ENCODE measurements at regions not wholly inside any gene's neighbourhood (a gene's known extent, or its start where the extent isn't known, plus 50 kb on each side); places are given as distances from the start of the nearest gene placed in this dataset.
"Not testable (repeated sequence)": the region's sequence is repeated elsewhere in the genome, so short reads cannot be mapped to it uniquely, and the experiment has no call there.

GRCh38 chr3:32042867-32043266, 61.3 kb downstream of the ZNF860 start:
- POLR2A ChIA-PET; CTCF ChIA-PET; DNase-seq (ENCODE audit: extremely low spot score): not testable (repeated sequence)

GRCh38 chr3:32045091-32045915, 61.1 kb upstream of the GPD1L start:
- ChIA-PET POLR2A (no interaction called here), CTCF (interaction anchor here (0.6 to 1.1 kb wide), 2 partner anchors 26 to 955 kb away, joined by 3 read pairs; no protein-coding TSS in a partner anchor)
- DNase-seq (ENCODE audit: extremely low spot score): peak; percentile 30
- TF ChIP-seq FOXM1 (IDR thresholded peaks at IDR 0.05; ENCODE audit: borderline replicate concordance) (no peak), BHLHE40 (IDR thresholded peaks at IDR 0.05; ENCODE audit: borderline replicate concordance) (no peak)

GRCh38 chr3:32046102-32046501, 60.3 kb upstream of the GPD1L start:
- POLR2A ChIA-PET: no interaction called here
- DNase-seq (ENCODE audit: extremely low spot score): no peak

GRCh38 chr3:32048487-32049182, 57.8 kb upstream of the GPD1L start:
- ChIA-PET CTCF (no interaction called here), POLR2A (no interaction called here)
- DNase-seq (ENCODE audit: extremely low spot score): no peak
- no peak for TF ChIP-seq BHLHE40 (IDR thresholded peaks at IDR 0.05; ENCODE audit: borderline replicate concordance)
- TF ChIP-seq HDGF (IDR thresholded peaks at IDR 0.05; ENCODE audit: borderline replicate concordance): no peak
- no peak for TF ChIP-seq FOXA1 (IDR thresholded peaks at IDR 0.05)
- no peak for TF ChIP-seq FOXM1 (IDR thresholded peaks at IDR 0.05; ENCODE audit: borderline replicate concordance)
- no peak for TF ChIP-seq ELF4 (IDR thresholded peaks at IDR 0.05)
- no peak for TF ChIP-seq TARDBP (IDR thresholded peaks at IDR 0.05)
- TF ChIP-seq CTBP1 (IDR thresholded peaks at IDR 0.05; ENCODE audit: borderline replicate concordance): no peak
- TF ChIP-seq PKNOX1 (IDR thresholded peaks at IDR 0.05): no peak
- no peak for TF ChIP-seq FOXK2 (IDR thresholded peaks at IDR 0.05)
- TF ChIP-seq ARNT (IDR thresholded peaks at IDR 0.05): no peak
- TF ChIP-seq SP1 (IDR thresholded peaks at IDR 0.05): no peak
- no peak for TF ChIP-seq SUZ12 (IDR thresholded peaks at IDR 0.05)
- no peak for TF ChIP-seq LEF1 (IDR thresholded peaks at IDR 0.05; ENCODE audit: borderline replicate concordance)
- TF ChIP-seq ZNF384 (IDR thresholded peaks at IDR 0.05): no peak
- no peak for TF ChIP-seq L3MBTL2 (conservative IDR thresholded peaks at IDR 0.05)
- no peak for TF ChIP-seq NFRKB (IDR thresholded peaks at IDR 0.05)

More at GRCh38 chr3:32046102-32046501, 60.3 kb upstream of the GPD1L start:
- CTCF ChIA-PET: no interaction called here
- TF ChIP-seq FOXA1 (IDR thresholded peaks at IDR 0.05) (no peak), HDGF (IDR thresholded peaks at IDR 0.05; ENCODE audit: borderline replicate concordance) (no peak), TARDBP (IDR thresholded peaks at IDR 0.05) (no peak), SUZ12 (IDR thresholded peaks at IDR 0.05) (no peak), NFRKB (IDR thresholded peaks at IDR 0.05) (no peak), L3MBTL2 (conservative IDR thresholded peaks at IDR 0.05) (no peak)

GRCh38 chr3:32049916-32050315, 56.5 kb upstream of the GPD1L start:
- no peak for DNase-seq (ENCODE audit: extremely low spot score)
- TF ChIP-seq ZNF384 (IDR thresholded peaks at IDR 0.05) (no peak), FOXM1 (IDR thresholded peaks at IDR 0.05; ENCODE audit: borderline replicate concordance) (no peak), LEF1 (IDR thresholded peaks at IDR 0.05; ENCODE audit: borderline replicate concordance) (no peak), FOXA1 (IDR thresholded peaks at IDR 0.05) (no peak), SUZ12 (IDR thresholded peaks at IDR 0.05) (no peak), ELF4 (IDR thresholded peaks at IDR 0.05) (no peak), ARNT (IDR thresholded peaks at IDR 0.05) (no peak), PKNOX1 (IDR thresholded peaks at IDR 0.05) (no peak), L3MBTL2 (conservative IDR thresholded peaks at IDR 0.05) (no peak), SP1 (IDR thresholded peaks at IDR 0.05) (no peak)
- CTCF ChIA-PET: no interaction called here
- POLR2A ChIA-PET: interaction anchor here (0.8 kb wide), 1 partner anchor 56 kb away, joined by 3 read pairs; the partner anchor contains the start of gene GPD1L

GRCh38 chr3:32052230-32052629, 54.2 kb upstream of the GPD1L start:
- POLR2A ChIA-PET; DNase-seq (ENCODE audit: extremely low spot score): not testable (repeated sequence)
- CTCF ChIA-PET: interaction anchor here (0.6 kb wide), 1 partner anchor 944 kb away, joined by 3 read pairs; no protein-coding TSS in a partner anchor

- DNase-seq (ENCODE audit: extremely low spot score); POLR2A ChIA-PET: not testable (repeated sequence)
- CTCF ChIA-PET: interaction anchor here (0.6 kb wide), 1 partner anchor 945 kb away, joined by 3 read pairs; no protein-coding TSS in a partner anchor
Observed at GRCh38 chr3:32052851-32053250, 53.6 kb upstream of the GPD1L start.

All from HEK293T (cell line).